ENCODE measurements at regions not wholly inside any gene's neighbourhood (a gene's known extent, or its start where the extent isn't known, plus 50 kb on each side); places are given as distances from the start of the nearest gene placed in this dataset.

DNA sequence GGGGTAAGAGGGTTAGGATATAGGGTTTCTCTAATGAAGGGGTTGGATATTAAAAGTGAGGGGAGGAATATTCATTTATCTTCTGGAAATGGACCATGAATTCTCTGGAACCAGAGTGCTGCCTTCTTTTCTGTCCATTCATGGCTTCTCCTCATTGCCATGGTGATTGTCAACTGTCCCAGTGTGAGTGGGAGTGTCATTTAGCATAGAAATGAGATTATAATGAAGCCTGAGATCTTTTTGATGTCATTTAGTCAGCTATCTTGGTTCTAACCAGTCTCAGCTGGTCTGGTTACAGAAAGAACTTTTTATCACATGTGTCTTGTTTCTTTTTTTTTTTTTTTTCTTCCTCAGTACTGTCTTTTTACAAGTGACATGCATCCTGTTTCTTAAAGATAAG lies 497.3 kb upstream of the PITX2 start:
- TF ChIP-seq, protein P1, sequence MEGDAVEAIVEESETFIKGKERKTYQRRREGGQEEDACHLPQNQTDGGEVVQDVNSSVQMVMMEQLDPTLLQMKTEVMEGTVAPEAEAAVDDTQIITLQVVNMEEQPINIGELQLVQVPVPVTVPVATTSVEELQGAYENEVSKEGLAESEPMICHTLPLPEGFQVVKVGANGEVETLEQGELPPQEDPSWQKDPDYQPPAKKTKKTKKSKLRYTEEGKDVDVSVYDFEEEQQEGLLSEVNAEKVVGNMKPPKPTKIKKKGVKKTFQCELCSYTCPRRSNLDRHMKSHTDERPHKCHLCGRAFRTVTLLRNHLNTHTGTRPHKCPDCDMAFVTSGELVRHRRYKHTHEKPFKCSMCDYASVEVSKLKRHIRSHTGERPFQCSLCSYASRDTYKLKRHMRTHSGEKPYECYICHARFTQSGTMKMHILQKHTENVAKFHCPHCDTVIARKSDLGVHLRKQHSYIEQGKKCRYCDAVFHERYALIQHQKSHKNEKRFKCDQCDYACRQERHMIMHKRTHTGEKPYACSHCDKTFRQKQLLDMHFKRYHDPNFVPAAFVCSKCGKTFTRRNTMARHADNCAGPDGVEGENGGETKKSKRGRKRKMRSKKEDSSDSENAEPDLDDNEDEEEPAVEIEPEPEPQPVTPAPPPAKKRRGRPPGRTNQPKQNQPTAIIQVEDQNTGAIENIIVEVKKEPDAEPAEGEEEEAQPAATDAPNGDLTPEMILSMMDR (IDR thresholded peaks at IDR 0.05): no peak
- TF ChIP-seq POLR2AphosphoS5 (IDR thresholded peaks at IDR 0.05; ENCODE audit: low read depth, low read length) (no peak), TCF7L2 (IDR thresholded peaks at IDR 0.05; ENCODE audit: low read depth, low read length) (no peak), SIN3A (IDR thresholded peaks at IDR 0.05; ENCODE audit: borderline replicate concordance, insufficient read depth, low read depth, low read length) (no peak)
- TF ChIP-seq, protein P2, sequence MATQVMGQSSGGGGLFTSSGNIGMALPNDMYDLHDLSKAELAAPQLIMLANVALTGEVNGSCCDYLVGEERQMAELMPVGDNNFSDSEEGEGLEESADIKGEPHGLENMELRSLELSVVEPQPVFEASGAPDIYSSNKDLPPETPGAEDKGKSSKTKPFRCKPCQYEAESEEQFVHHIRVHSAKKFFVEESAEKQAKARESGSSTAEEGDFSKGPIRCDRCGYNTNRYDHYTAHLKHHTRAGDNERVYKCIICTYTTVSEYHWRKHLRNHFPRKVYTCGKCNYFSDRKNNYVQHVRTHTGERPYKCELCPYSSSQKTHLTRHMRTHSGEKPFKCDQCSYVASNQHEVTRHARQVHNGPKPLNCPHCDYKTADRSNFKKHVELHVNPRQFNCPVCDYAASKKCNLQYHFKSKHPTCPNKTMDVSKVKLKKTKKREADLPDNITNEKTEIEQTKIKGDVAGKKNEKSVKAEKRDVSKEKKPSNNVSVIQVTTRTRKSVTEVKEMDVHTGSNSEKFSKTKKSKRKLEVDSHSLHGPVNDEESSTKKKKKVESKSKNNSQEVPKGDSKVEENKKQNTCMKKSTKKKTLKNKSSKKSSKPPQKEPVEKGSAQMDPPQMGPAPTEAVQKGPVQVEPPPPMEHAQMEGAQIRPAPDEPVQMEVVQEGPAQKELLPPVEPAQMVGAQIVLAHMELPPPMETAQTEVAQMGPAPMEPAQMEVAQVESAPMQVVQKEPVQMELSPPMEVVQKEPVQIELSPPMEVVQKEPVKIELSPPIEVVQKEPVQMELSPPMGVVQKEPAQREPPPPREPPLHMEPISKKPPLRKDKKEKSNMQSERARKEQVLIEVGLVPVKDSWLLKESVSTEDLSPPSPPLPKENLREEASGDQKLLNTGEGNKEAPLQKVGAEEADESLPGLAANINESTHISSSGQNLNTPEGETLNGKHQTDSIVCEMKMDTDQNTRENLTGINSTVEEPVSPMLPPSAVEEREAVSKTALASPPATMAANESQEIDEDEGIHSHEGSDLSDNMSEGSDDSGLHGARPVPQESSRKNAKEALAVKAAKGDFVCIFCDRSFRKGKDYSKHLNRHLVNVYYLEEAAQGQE (IDR thresholded peaks at IDR 0.05; ENCODE audit: insufficient read depth in 1 of 2, low read depth in 2 of 2, low read length in 1 of 2): no peak
